ENCODE measurements at regions not wholly inside any gene's neighbourhood (a gene's known extent, or its start where the extent isn't known, plus 50 kb on each side); places are given as distances from the start of the nearest gene placed in this dataset.

- H3K9me3 Mint-ChIP-seq: peaks cover 9% of the 10 kb centered on the region
- 0 out of 3 replicates have a peak, but pooled peaks cover 3% of the 10 kb centered on the region for H3K36me3 Mint-ChIP-seq (ENCODE audit: low read depth)
- Histone ChIP-seq H3K79me2 (replicated peaks; ENCODE audit: insufficient read depth) (no peaks in the 10 kb centered on the region), H3K27ac (ENCODE audit: low read depth) (no peak overlapping the region), H3K4me1 (ENCODE audit: insufficient read depth) (no peaks in the 10 kb centered on the region), H3K4me3 (no peak overlapping the region), H4K20me1 (replicated peaks; ENCODE audit: insufficient read depth) (no peaks in the 10 kb centered on the region), H3K4me2 (no peak overlapping the region), H3K36me3 (ENCODE audit: insufficient read depth) (no peaks in the 10 kb centered on the region), H3F3A (replicated peaks; ENCODE audit: low read depth) (no peaks in the 10 kb centered on the region), H2AFZ (no peak overlapping the region), H3K27me3 (ENCODE audit: insufficient read depth) (no peaks in the 10 kb centered on the region), H3K9me2 (ENCODE audit: insufficient read depth) (peaks cover 4% of the 10 kb centered on the region; the same call in 1 of the 2 replicates)
- TF ChIP-seq, protein P1, sequence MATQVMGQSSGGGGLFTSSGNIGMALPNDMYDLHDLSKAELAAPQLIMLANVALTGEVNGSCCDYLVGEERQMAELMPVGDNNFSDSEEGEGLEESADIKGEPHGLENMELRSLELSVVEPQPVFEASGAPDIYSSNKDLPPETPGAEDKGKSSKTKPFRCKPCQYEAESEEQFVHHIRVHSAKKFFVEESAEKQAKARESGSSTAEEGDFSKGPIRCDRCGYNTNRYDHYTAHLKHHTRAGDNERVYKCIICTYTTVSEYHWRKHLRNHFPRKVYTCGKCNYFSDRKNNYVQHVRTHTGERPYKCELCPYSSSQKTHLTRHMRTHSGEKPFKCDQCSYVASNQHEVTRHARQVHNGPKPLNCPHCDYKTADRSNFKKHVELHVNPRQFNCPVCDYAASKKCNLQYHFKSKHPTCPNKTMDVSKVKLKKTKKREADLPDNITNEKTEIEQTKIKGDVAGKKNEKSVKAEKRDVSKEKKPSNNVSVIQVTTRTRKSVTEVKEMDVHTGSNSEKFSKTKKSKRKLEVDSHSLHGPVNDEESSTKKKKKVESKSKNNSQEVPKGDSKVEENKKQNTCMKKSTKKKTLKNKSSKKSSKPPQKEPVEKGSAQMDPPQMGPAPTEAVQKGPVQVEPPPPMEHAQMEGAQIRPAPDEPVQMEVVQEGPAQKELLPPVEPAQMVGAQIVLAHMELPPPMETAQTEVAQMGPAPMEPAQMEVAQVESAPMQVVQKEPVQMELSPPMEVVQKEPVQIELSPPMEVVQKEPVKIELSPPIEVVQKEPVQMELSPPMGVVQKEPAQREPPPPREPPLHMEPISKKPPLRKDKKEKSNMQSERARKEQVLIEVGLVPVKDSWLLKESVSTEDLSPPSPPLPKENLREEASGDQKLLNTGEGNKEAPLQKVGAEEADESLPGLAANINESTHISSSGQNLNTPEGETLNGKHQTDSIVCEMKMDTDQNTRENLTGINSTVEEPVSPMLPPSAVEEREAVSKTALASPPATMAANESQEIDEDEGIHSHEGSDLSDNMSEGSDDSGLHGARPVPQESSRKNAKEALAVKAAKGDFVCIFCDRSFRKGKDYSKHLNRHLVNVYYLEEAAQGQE (IDR thresholded peaks at IDR 0.05; ENCODE audit: unreplicated experiment): no peak
- no peak for TF ChIP-seq JUNB (IDR thresholded peaks at IDR 0.05; ENCODE audit: unreplicated experiment)
- no peak for TF ChIP-seq ZNF114 (CRISPR knock-in tag; IDR thresholded peaks at IDR 0.05)
- TF ChIP-seq STAT1 (IDR thresholded peaks at IDR 0.05; ENCODE audit: unreplicated experiment): no peak
- no peak for TF ChIP-seq EZH2 (IDR thresholded peaks at IDR 0.05; ENCODE audit: low read depth, unreplicated experiment)
- TF ChIP-seq, protein P2, sequence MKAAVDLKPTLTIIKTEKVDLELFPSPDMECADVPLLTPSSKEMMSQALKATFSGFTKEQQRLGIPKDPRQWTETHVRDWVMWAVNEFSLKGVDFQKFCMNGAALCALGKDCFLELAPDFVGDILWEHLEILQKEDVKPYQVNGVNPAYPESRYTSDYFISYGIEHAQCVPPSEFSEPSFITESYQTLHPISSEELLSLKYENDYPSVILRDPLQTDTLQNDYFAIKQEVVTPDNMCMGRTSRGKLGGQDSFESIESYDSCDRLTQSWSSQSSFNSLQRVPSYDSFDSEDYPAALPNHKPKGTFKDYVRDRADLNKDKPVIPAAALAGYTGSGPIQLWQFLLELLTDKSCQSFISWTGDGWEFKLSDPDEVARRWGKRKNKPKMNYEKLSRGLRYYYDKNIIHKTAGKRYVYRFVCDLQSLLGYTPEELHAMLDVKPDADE (IDR thresholded peaks at IDR 0.05): no peak
- no peak for TF ChIP-seq ZNF331 (CRISPR knock-in tag; IDR thresholded peaks at IDR 0.05; ENCODE audit: low read depth)
- no peak for TF ChIP-seq POLR2AphosphoS5 (IDR thresholded peaks at IDR 0.05; ENCODE audit: low read depth)
- no peak for TF ChIP-seq EZH2phosphoT487 (IDR thresholded peaks at IDR 0.05; ENCODE audit: unreplicated experiment)
- TF ChIP-seq CTCF (conservative IDR thresholded peaks at IDR 0.05; ENCODE audit: low read depth in 2 of 2): no peak
- H3K4me1 Mint-ChIP-seq: no peaks in the 10 kb centered on the region
- H3K4me3 Mint-ChIP-seq: no peak overlapping the region
- ATAC-seq: no peak
- no peaks in the 10 kb centered on the region for H3K27me3 Mint-ChIP-seq (ENCODE audit: insufficient read depth, low read depth, poor library complexity)
- no peak overlapping the region for H3K27ac Mint-ChIP-seq
- no peak for DNase-seq (ENCODE audit: low spot score)
Measured at GRCh38 chr4:11691236-11691635, 262.5 kb upstream of the HS3ST1 start.

GRCh38 chr4:11687727-11688126, 259.0 kb upstream of the HS3ST1 start:
- Histone ChIP-seq H3K9me2 (ENCODE audit: insufficient read depth) (peaks cover 11% of the 10 kb centered on the region), H3F3A (replicated peaks; ENCODE audit: low read depth) (no peaks in the 10 kb centered on the region), H3K4me3 (no peak overlapping the region), H3K4me2 (no peak overlapping the region), H3K27ac (ENCODE audit: low read depth) (no peak overlapping the region), H3K4me1 (ENCODE audit: insufficient read depth) (no peaks in the 10 kb centered on the region), H3K36me3 (ENCODE audit: insufficient read depth) (no peaks in the 10 kb centered on the region), H4K20me1 (replicated peaks; ENCODE audit: insufficient read depth) (no peaks in the 10 kb centered on the region), H2AFZ (no peak overlapping the region), H3K27me3 (ENCODE audit: insufficient read depth) (no peaks in the 10 kb centered on the region), H3K79me2 (replicated peaks; ENCODE audit: insufficient read depth) (no peaks in the 10 kb centered on the region)
- no peak for ATAC-seq
- no peak for DNase-seq (ENCODE audit: low spot score)
- Mint-ChIP-seq H3K36me3 (ENCODE audit: low read depth) (no peaks in the 10 kb centered on the region), H3K4me3 (no peak overlapping the region), H3K27me3 (ENCODE audit: insufficient read depth, low read depth, poor library complexity) (no peaks in the 10 kb centered on the region), H3K4me1 (peaks cover 5% of the 10 kb centered on the region; the same call in 1 of the 3 replicates), H3K27ac (no peak overlapping the region), H3K9me3 (no peaks in the 10 kb centered on the region; the same call in 2 of the 3 replicates)
- TF ChIP-seq NANOG (IDR thresholded peaks at IDR 0.05; ENCODE audit: borderline replicate concordance): no peak
- no peak for TF ChIP-seq ZNF331 (CRISPR knock-in tag; IDR thresholded peaks at IDR 0.05; ENCODE audit: low read depth)
- TF ChIP-seq, protein P1 (IDR thresholded peaks at IDR 0.05; ENCODE audit: unreplicated experiment): no peak
- no peak for TF ChIP-seq POLR2AphosphoS5 (IDR thresholded peaks at IDR 0.05; ENCODE audit: low read depth)
- TF ChIP-seq, protein P2 (IDR thresholded peaks at IDR 0.05): no peak
- TF ChIP-seq EZH2phosphoT487 (IDR thresholded peaks at IDR 0.05; ENCODE audit: unreplicated experiment): no peak
- no peak for TF ChIP-seq EZH2 (IDR thresholded peaks at IDR 0.05; ENCODE audit: low read depth, unreplicated experiment)
- TF ChIP-seq JUNB (IDR thresholded peaks at IDR 0.05; ENCODE audit: unreplicated experiment): no peak
